ENCODE measurements at regions not wholly inside any gene's neighbourhood (a gene's known extent, or its start where the extent isn't known, plus 50 kb on each side); places are given as distances from the start of the nearest gene placed in this dataset.
"Not testable (repeated sequence)": the region's sequence is repeated elsewhere in the genome, so short reads cannot be mapped to it uniquely, and the experiment has no call there.

DNA sequence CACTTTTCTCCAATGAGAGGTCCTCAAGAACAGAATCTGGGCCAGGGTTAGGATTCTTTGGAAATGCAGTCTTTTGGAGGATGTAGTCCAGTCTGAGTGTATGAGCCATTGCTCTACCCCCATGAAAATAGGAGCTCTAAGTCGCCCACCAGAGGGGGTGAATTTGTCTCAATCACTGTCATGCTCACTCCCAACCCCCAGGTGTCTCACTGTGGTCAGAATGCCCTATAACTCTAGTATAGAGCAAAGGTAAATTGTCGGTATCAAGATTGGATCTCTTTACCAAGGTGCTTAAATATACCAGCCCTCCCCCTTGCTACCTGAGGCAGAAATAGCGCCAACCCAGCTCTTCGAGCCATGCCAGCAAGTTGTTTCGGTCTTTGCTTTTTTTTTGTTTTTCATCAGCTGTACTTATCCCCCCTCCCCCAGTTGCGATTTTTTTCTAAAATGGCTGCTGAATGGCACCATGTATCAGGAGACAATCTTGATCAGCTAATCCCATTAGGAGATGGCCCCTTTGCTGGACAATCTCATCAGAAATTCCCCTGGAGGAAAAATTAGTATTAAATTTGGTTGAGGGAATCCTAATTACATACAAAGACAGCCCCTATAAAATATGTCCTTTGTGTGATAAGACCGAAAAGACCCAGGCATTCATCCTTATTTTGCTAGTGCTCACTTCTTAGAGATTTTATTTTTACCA, 130.7 kb downstream of the EBLN2 start:
- DNase-seq (ENCODE audit: low read depth in 1 of 2, low spot score in 1 of 2): peak in 1 of 2 experiments; percentile 55
- in situ Hi-C loops (cut with HindIII; ENCODE audit: low pct_unique_long_range_greater_than_20kb, low sequenced_read_pairs): no loop called here
- TF ChIP-seq JUND (IDR thresholded peaks at IDR 0.05; ENCODE audit: low read depth): no peak

DNA sequence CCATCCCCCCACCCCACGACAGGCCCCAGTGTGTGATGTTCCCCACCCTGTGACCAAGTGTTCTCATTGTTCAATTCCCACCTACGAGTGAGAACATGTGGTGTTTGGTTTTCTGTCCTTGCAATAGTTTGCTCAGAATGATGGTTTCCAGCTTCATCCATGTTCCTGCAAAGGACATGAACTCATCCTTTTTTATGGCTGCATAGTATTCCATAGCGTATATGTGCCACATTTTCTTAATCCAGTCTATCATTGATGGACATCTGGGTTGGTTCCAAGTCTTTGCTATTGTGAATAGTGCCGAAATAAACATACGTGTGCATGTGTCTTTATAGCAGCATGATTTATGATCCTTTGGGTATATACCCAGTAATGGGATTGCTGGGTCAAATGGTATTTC, 132.5 kb downstream of the EBLN2 start:
- in situ Hi-C loops (cut with HindIII; ENCODE audit: low pct_unique_long_range_greater_than_20kb, low sequenced_read_pairs); DNase-seq (ENCODE audit: low read depth in 1 of 2, low spot score in 1 of 2): not testable (repeated sequence)

- in situ Hi-C loops (cut with HindIII; ENCODE audit: low pct_unique_long_range_greater_than_20kb, low sequenced_read_pairs): no loop called here
- no peak for TF ChIP-seq JUND (IDR thresholded peaks at IDR 0.05; ENCODE audit: low read depth)
- DNase-seq (ENCODE audit: low read depth in 1 of 2, low spot score in 1 of 2): no peak
These were observed 135.7 kb downstream of the EBLN2 start for GRCh38 chr3:73197187-73197586.

DNA sequence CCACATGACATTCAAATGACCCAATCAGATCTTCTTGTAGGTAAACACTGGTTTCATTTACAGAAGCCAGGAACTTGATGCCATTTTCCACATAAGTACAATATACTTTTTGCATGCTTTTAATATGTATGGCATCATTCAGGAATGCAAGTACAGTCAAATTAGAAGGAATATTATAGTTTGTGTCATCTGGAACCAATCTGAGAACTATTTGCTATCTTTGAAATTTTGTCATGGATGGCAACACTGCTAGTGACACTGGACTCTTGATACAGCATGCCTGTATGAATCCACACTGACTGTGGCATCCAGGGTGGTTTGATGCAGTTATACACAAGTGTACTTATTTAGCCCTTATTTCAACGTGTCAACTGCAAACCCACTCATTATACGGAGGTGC, 141.6 kb downstream of the EBLN2 start:
- TF ChIP-seq JUND (IDR thresholded peaks at IDR 0.05; ENCODE audit: low read depth): no peak
- in situ Hi-C loops (cut with HindIII; ENCODE audit: low pct_unique_long_range_greater_than_20kb, low sequenced_read_pairs): no loop called here
- no peak for DNase-seq (ENCODE audit: low read depth in 1 of 2, low spot score in 1 of 2)

DNA sequence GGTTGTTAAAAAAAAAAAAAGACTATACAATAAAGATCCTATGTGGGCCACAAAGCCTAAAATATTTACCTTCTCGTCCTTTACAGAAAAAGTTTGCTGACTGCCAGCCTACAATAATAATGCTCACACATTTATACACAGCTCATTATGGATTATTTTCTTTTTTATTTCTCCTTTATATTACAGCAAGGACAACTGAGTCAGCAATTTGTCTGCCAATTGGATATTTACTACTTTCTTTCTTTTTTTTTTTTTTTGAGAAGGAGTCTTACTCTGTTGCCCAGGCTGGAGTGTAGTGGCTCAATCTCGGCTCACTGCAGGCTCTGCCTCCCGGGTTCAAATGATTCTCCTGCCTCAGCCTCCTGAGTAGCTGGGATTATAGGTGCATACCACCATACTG, 142.2 kb downstream of the EBLN2 start:
- no peak for TF ChIP-seq JUND (IDR thresholded peaks at IDR 0.05; ENCODE audit: low read depth)
- DNase-seq (ENCODE audit: low read depth in 1 of 2, low spot score in 1 of 2): no peak
- in situ Hi-C loops (cut with HindIII; ENCODE audit: low pct_unique_long_range_greater_than_20kb, low sequenced_read_pairs): no loop called here

DNA sequence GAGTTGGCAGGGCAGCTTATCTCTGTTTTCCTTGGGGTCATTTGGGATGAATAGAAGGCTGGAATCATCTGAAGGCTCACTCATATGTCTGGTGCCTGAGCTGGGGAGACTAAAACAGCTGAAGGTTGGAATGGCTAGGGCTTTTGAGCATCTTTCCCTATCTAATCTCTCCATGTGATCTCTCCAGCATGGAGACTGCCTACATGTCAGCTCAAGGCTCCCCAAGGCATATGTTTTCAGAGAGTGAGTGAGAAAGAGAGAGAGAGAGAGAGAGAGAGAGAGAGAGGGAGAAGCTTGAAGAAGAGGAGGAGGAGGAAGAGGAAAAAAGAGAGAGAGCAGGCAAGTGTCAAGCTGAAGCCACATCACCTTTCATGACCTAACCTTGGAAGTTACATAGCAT, 143.4 kb downstream of the EBLN2 start:
- no peak for DNase-seq (ENCODE audit: low read depth in 1 of 2, low spot score in 1 of 2)
- in situ Hi-C loops (cut with HindIII; ENCODE audit: low pct_unique_long_range_greater_than_20kb, low sequenced_read_pairs): no loop called here
- TF ChIP-seq JUND (IDR thresholded peaks at IDR 0.05; ENCODE audit: low read depth): no peak

DNA sequence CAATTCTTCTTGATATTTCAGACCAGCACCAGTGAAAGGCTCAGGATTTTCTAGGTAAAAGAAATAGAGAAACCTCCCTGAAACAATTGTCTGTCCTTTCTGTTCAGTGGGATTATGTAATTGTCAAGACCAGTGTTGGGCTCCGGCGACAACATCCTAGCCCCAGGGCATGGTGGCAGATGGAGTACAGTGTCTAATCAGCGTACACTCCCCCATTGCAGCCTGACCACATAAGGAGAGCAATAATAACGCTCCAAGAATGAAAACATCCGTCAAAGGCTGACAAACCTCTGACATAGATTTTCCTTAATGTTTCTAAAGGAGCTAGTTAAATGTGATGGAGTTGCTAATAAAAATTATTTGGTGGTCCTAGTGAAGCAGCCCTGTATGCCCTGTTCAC, 144.6 kb downstream of the EBLN2 start:
- DNase-seq (ENCODE audit: low read depth in 1 of 2, low spot score in 1 of 2): no peak
- no peak for TF ChIP-seq JUND (IDR thresholded peaks at IDR 0.05; ENCODE audit: low read depth)
- in situ Hi-C loops (cut with HindIII; ENCODE audit: low pct_unique_long_range_greater_than_20kb, low sequenced_read_pairs): no loop called here

GRCh38 chr3:73207946-73208440, 146.5 kb downstream of the EBLN2 start:
- in situ Hi-C loops (cut with HindIII; ENCODE audit: low pct_unique_long_range_greater_than_20kb, low sequenced_read_pairs): no loop called here
- no peak for TF ChIP-seq JUND (IDR thresholded peaks at IDR 0.05; ENCODE audit: low read depth)
- DNase-seq (ENCODE audit: low read depth in 1 of 2, low spot score in 1 of 2): no peak

DNA sequence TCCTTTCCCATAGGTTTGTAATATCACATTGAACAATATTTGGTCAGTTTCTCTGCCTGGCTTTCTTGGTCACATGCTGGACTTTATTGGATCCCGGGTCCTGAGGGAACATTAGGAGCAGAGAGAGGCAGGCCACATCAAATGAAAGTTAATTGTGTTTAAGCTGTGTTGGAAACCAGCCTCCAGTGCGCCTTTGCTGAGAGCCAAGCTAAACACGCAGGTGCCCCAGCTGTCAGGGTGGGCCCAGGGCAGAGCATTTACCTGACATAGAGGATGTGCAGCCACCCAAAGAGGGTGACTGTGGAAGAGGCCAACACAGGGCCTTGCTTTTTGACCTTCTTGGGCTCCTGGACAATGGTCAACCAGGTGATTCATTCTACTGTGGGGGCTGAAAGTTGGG, 149.3 kb downstream of the EBLN2 start:
- in situ Hi-C loops (cut with HindIII; ENCODE audit: low pct_unique_long_range_greater_than_20kb, low sequenced_read_pairs): no loop called here

GRCh38 chr3:73212683-73213082, 151.2 kb downstream of the EBLN2 start:
- in situ Hi-C loops (cut with HindIII; ENCODE audit: low pct_unique_long_range_greater_than_20kb, low sequenced_read_pairs): no loop called here
- no peak for TF ChIP-seq JUND (IDR thresholded peaks at IDR 0.05; ENCODE audit: low read depth)
- DNase-seq (ENCODE audit: low read depth in 1 of 2, low spot score in 1 of 2): no peak

More for the DNA sequence above, 149.3 kb downstream of the EBLN2 start:
- TF ChIP-seq JUND (IDR thresholded peaks at IDR 0.05; ENCODE audit: low read depth): no peak
- no peak for DNase-seq (ENCODE audit: low read depth in 1 of 2, low spot score in 1 of 2)

DNA sequence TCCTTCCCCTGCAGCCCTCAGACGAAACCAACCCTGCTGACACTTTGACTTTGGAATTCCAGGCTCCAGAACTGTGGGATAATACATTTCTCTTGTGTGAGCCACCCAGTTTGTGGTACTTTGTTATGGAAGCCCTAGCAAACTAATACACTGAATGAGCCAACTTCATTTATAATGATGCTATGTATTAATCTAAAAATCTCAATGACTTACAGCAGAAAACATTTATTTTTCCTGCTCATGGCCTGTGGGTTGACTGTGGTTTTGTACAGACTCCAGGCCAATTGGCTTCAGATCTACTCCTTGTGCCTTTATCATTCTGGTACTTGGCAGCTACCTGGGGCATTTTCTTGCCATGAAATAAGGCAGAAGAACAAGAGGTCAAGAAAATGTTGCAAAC, 152.4 kb downstream of the EBLN2 start:
- no peak for TF ChIP-seq JUND (IDR thresholded peaks at IDR 0.05; ENCODE audit: low read depth)
- no peak for DNase-seq (ENCODE audit: low read depth in 1 of 2, low spot score in 1 of 2)
- in situ Hi-C loops (cut with HindIII; ENCODE audit: low pct_unique_long_range_greater_than_20kb, low sequenced_read_pairs): no loop called here

DNA sequence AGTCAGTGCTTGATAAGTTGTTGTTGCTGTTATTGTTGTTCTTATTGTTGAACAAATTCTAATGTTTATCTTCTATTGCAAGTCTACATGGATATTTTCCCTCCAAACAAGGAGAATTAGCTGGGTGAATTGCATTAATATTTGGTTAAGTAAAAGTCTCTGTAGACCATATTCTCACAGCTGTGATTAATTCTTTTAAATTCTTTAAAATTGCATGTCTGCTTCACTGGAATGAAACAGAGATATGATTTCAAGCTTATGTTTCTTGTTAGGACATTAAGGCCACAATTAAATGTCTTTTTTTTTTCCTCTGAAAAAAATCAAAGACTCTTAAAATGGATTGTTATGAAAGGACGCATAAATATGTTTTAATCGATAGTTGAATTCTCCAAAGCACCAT, 153.4 kb downstream of the EBLN2 start:
- TF ChIP-seq JUND (IDR thresholded peaks at IDR 0.05; ENCODE audit: low read depth): no peak
- DNase-seq (ENCODE audit: low read depth in 1 of 2, low spot score in 1 of 2): no peak

DNA sequence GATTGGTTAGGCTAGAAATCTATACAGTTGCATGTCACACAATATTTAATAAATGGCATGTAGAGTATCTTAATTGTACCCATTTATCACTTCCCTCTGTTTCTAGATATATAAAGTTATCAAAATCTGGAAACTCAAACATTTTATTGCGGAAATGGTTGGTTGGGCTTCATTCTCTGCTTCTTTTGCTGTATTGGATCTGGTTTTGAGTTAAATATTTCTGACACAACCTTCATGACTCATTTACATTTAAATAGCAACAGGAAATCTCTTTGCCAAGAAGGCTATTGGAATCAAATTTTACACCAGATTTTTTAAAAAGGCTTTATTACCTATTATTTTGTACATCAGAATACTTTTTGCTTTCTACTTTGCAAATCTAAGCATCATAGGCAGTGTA, 153.8 kb downstream of the EBLN2 start:
- in situ Hi-C loops (cut with HindIII; ENCODE audit: low pct_unique_long_range_greater_than_20kb, low sequenced_read_pairs): no loop called here
- DNase-seq (ENCODE audit: low read depth in 1 of 2, low spot score in 1 of 2): no peak
- TF ChIP-seq JUND (IDR thresholded peaks at IDR 0.05; ENCODE audit: low read depth): no peak

More for the DNA sequence above, 153.4 kb downstream of the EBLN2 start:
- in situ Hi-C loops (cut with HindIII; ENCODE audit: low pct_unique_long_range_greater_than_20kb, low sequenced_read_pairs): no loop called here

- in situ Hi-C loops (cut with HindIII; ENCODE audit: low pct_unique_long_range_greater_than_20kb, low sequenced_read_pairs): no loop called here
- no peak for TF ChIP-seq JUND (IDR thresholded peaks at IDR 0.05; ENCODE audit: low read depth)
- DNase-seq (ENCODE audit: low read depth in 1 of 2, low spot score in 1 of 2): no peak
These were observed 154.4 kb downstream of the EBLN2 start for GRCh38 chr3:73215901-73216300.

Measured in T47D (cell line).